ENCODE measurements at regions not wholly inside any gene's neighbourhood (a gene's known extent, or its start where the extent isn't known, plus 50 kb on each side); places are given as distances from the start of the nearest gene placed in this dataset.

DNA sequence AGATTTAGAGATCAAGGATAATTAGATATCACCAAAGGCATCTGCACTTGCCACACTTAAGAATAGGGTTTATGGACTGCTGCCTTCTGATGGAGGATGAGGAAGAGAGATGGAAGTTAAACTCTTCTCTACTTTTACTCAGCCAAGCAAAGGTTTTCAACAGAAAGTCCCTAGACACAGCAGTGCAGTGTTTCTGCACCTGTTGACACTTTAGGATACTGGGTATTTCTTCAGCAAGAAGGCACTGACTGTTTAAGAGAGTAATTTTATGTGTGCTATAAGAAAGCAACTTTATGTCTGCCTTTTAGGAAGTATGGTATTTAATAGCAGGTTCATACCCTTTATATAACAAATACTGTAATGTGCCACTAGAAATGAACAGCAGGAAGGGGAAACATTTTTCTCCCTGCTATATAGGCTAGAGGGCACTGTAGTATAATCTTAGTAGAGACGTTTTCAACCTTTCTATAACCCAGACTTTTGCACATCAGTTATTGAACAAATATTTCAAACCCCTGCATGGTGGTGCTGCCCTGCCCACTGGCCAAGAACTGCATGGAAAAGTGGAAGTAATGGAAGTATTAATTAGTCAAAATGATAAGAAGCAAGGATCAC, 225.0 kb upstream of the GRIP1 start:
- DNase-seq = no peak

DNA sequence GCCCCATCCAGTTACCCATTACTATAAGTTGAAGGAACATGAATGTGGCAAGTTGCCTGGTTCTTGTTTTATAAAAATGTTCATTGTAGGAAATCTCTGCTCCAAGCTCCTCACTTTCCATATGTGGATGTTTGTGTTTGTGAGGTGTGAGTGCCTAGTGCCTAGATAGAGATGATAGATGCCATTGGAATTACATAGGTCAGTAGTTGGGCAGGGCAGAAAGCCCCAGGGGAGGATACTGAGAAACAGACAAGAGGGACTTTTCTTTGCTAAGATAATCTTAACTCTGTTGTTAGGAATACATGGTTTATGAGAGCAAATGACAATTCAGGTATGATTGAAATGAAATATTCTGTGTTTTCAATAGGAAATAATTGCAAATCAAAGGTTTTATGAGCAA, 226.3 kb upstream of the GRIP1 start:
- no peak for DNase-seq

DNA sequence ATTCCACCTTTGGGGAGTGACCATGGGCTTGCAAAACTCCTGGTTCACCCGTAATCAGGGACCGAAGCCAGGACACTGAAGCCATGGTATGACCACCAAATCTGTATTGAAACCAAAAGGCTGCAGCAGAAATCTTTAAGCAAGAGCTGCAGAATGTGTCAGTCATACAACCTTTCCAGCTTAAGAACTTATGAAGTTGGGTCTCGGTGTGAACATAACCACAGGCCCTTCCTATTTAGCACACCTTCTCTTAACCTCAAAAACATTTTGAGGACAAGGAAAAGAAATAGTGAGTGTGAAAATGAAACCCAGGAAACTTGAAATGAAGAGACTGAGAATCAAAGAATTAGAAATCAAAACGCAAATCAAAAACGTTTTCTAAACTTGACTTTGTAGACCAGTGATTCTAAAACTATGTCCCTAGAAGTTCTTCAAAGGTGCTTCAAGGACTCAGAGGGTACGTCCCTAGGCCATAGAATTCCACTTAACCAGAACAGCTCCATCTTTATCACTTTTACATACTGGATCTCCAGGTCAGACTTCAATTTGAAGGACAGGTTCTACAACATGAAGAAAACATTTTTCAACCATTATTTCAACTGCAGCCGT, 231.6 kb upstream of the GRIP1 start:
- DNase-seq = no peak

DNA sequence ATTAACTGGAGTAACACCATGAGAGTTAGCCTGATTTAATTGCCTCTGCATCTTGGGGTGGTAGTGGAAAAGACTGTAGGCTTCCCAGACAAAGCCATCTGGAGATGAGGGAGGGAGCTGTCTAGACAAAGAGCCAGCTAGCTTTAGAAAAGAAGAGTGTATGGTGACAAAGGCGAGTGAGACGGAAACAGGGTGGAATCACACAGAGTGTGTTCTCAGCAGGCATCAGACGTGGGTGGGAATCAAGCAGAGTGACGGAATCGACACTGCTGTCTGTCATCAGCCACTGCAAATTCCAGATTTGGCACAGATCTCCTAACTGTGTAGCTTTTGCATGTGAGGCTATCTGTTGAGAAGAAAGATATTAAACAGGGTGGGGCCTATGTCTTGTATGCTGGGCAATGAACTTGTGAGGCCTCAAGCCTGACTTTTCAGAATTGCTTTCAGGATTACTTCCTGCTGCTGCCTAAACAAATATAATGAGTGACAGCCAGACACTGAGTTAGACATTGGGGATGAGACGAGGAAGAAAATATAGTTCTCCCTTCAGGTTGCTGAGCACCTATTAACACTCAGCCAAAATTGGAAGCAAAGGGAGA, 236.5 kb upstream of the GRIP1 start:
- DNase-seq = peak in 31 of 58 donors; percentile 2 to 70 (median 15)

DNA sequence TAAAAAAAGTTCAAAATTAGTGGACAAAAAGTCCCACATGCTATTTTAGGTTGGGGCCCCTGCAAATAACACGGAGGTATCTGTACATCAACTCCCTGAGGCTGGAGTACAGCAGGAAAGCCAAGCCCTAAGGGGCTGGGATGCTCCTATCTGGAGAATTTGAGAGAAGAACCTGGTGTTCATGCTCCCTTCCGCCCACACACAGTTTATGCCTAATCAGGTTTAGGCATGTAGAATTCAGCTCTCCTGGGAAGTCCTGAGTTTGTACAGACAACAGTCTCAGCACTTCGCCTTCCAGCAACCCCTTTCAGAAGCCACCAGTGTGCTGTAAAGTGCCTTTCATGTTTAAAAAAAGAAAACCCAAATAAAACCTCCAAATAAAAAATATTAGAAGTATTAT, 237.3 kb upstream of the GRIP1 start:
- DNase-seq = no peak

DNA sequence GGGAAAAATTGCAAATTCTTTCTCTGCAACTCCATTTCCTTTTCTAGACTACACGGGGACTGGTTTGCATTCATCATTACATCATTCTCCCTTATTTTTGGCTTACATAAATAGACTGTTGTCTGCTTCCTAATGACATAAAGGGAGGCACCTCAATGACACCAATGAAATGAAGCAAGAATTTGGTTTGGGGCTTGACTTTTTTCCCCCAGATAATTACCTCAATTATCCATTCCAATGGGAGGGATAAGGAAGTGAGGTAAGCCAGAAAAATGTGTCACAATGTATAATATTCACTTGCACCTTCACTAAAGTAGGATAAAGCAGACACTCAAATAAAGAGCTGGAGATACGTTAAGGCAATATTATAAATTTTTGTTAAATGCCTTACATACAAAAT, 240.6 kb upstream of the GRIP1 start:
- no peak for DNase-seq

DNA sequence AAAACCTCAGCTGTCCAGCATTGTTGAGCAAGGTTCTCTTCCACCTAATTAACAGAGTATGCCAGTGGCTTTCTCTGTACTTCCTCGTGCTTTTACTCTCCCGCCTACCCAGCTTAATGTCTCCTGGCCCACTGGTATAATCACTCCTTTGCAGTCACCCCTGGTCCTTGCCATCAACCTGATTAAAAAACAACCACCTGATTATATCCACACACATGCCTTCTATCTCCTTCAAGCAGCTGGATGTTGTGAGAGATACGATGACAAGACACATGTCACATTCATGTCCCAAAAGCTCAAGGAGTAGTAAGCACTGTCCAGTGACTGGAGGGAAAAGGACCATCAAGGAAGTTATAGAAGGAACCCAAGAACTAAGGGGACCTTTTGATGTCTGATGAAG, 241.3 kb upstream of the GRIP1 start:
- no peak for DNase-seq

DNA sequence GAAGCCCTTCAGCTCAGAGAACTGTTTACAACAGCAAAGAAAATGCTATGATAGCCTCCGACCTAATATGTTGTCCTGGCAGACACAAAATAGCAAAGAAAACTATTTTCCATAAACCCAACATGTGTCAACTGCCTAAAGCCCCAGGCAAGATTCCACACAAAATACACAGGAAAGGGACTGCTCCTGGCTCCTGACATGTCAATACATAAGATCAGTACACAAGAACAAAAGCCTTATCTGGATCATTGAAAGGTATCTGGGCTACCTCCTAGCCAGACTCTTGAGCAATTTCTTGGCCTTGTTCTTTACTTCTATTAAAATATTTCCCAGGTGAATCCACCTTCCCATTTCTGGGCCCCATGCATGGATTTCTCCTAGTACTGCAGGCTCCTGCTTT, 242.3 kb upstream of the GRIP1 start:
- DNase-seq = no peak

DNA sequence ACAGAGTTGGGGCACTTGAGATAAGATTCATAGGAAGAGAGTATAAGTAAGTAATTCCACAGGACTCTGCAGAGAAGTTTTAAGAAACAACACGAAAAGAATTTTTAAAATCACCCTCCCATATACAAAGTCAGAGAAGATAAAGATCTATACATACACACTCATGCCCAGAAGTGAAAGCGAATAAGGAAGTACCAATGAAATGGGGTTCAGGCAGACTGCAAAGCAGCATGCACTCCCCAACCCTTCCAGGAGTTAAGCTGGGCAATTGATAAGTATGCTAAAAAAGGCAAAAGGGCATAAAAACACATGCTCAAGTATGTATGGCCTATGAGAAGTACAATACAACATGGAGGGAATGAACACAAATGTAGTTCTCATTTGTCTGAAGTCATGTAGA, 246.2 kb upstream of the GRIP1 start:
- DNase-seq = no peak

DNA sequence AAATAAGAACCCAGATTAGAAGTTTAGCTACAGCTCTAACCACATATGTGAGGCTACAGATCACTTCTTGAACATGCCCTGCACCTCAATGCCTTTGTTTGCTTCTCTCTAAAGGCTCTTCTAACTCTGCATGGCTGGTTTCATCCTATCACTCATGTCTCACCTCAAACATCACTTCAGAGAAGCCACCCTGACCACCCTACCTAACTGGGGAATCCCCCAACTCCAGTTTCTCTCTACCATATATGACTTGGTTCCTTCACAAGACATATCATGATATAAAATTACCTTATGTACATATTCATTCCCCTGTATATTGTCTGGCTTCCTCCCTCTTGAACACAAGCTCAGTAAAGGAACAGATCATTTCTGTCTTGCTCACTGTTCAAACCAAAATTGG, 250.2 kb upstream of the GRIP1 start:
- no peak for DNase-seq

DNA sequence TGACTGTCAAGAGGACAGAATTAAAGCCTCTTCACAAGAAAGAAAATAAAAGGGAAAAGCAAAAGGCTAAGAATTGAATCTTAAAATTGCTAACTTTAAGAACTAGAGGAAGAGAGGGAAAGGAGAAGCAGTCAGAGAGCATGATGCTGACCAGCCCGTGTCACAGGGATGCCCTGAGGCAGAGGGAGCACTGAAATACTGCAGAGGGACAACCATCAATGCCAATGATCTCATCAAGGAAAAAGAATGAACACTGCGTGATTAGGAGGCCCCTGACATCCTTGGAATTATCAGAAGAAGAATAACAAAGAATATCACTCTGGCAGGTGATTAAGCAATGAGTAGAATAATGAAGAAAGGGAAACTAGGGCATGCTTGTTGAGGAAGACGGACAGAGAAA, 252.2 kb upstream of the GRIP1 start:
- no peak for DNase-seq

DNA sequence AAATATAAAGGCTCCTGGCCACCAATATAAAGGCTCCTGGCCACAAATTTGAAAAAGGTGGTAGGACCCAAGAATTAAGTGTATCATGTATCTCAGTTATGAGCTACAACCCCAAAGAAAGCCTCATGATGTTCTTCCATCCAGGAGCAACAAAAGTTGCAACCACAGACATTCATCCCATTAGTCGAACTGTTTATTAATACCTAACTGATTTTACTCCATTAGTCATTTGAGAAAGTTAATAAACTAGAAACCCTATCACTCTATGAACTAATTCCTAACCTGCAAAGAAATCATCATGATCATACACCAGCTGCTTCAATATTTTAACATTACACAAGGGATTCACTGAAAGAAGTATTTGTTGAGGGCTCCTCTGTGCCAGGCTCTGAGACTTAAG, 253.2 kb upstream of the GRIP1 start:
- no peak for DNase-seq

DNA sequence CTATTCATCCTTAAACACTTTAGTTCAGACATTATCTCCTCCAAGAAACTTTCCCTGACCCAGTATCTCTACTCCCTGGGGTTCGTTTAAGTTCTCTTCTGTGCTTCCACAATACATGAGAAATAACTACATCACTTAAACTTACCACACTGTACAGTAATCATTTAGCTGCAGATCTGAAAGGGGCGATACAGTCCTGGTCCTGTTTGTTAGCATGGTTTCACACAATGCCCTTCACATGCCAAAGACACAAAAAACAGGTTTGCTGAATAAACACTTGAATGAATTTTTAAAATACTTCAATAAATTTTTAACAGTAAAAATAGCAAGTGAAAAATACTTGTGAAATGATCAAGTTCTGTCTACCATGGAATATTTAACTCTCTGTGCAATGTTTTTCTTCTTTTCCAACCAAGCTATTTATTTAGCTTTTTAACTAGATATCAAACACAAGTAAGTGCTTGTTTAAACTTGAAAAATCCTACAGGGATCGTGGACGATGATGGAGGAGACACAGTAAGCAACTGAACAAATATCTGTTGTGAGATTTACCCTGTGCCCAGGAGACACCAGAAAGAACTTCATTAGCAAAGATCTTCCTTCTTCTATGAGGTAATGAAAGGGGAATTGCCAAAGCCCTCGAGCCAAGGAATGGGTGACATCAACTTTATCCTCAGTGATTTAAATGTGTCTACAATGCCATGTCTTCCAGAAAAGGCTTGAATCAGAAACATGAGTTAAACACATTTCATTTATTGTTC, 255.6 kb upstream of the GRIP1 start:
- DNase-seq = no peak

DNA sequence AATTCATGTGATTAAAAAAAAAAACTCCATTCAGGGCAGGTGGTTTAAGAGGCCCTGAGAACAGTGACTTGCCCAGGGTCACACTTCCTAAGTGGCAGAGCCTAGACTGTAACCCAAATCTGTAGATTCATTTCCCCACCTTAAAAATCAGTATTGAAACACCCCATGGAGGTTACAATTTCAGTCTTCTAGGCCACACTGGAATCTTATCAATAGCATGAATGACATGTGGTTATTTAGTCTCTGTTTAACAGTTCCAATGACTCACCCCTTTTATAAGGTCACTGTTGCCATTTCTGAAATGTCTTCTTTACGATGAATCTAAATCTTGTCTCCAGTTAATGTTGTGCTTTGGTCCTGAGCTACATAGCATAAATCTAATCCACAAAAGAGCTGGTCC, 262.3 kb upstream of the GRIP1 start:
- DNase-seq = no peak

DNA sequence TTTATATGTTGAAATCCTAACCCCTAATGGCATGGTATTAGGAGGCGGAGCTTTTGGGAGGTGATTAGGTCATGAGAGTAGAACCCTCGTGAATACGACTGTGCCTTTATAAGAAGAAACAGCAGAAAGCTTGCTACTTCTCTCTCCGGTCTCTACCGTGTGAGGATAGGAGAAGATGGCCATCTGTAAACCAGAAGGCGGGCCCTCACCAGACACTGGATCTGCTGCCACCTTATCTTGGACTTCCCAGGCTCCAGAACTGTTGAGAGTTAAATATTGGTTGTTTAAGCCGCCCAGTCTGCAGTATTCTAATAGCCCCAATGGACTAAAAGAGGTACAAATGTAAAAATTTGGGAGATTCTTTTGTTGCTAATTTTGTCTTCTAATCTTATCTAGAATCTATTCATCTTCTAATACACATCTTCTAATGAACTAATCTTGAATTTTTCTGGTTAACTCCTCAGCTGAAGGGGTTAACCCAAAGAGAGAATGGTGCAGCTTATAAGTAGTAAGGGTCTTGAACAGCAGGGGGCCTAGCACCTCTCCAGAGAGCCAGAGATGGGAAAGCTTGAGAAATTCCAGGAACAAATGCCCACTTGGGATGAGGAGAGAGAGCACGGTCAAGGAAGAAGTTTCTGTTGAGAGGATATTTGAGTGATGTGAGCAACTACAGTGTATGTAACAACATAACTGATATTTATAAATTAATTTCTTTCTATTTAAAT, 264.0 kb upstream of the GRIP1 start:
- no peak for DNase-seq

DNA sequence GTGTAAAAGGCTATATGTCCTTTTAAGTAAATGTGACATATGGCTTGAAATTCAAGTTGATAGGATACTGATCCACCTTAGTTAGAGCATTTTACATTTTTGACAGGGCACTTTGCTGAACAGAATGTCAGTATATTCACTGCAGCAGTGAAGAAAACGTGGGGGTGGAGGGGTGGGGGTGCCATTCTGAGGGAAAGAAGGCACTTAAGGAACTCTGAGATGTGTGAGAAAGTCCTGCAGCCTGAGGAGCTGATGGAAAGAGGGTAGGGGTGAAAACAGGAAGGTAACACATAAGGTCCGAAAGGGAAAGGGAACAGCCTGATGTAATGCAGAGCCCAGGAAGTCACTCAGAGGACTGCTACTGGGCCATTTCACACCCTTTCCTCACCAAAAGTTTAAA, 265.5 kb upstream of the GRIP1 start:
- DNase-seq = no peak

DNA sequence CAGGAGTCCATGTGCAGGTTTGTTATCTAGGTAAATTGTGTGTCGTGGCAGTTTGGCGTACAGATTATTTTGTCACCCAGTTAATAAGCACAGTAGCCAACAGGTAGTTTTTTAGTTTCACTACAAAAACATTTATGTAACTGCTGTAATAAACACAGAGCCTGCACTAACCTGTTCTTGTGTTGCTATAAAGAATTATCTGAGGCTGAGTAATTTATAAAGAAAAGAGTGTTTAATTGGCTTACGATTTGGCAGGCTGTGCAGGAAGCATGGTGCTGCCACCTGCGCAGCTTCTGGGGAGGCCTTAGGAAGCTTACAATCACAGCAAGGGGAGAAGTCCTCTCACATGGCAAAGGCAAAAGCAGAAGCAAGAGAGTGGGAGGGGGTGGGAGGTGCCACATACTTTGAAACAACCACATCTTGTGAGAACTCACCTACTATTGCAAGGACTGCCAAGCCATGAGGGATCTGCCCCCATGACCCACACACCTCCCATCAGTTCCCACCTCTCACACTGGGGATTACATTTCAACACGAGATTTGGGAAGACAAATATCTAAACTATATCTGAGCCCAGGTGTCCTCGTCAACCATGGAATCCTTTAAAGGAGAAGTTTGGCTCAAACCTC, 266.4 kb upstream of the GRIP1 start:
- DNase-seq = peak in 1 of 58 donors; percentile 1

DNA sequence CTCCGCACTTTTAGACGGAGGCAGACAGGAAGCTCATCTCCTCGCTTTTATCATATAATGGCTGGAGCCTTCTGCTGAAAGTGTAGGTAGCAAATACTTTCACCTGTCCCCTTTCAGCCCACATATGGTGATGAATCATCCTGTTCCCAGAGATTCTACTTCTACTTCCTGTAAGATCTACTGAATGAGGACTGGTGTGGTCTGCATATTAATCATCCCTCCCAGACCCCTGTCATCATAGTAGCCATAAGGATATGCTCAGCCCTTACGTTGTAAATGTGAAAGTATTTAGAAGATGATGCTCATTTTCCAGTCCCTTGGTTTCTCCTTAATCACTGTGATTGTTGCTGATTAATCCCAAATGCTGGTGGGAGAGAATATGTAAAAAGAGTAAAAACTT, 268.2 kb upstream of the GRIP1 start:
- DNase-seq = no peak

DNA sequence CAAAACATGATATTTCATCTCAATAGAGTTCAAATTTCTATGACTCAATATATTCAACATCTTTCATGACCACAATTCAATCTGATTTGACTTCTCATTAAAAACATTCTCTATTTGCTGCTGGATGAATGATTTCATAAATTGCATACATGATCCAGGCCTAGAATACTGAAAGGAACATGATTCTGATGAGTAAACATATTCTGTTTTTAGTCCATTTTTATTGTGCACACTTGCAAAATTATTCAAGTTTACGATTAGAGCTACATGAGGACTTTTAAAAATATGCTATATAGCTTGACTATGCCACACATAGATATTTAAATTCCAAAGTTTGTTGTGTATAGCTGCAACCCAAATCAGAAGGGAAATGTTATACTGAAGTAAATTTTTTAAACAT, 273.8 kb upstream of the GRIP1 start:
- DNase-seq = no peak

DNA sequence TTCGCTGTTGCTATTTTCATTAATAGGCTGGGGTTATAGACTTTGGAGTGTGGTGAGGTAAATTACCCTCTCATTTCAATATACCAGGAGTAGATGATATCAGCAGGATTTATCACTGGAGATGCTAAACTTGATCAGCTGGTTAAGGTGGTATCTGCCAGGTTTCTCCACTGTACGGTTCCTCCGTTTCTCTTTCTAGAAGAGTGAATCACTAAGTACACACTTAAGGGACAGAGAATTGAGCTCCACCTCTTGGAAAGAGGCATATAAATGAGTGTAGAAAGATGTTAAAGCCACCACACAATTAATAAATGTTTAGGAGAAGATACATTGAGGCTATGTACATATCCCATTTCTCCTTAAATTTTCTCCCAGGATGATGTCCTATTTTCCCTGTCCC, 277.4 kb upstream of the GRIP1 start:
- DNase-seq = no peak

DNA sequence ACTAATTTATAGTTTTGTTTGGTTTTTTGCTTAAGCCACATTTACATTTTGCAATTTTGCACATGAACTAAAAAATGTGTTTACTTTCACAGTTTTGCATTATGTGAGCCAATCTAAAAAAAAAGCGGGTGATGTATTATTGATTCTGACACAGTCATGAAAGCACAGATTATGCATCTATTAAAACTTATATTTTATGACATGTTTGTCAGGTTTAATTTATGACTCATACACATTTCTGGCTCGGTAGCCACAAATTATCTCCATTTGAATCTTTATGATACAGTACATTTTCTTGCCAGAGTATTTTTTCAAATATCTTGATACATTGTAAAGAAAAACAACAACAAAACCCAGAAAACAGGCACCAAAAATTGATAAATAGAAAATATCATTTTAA, 280.4 kb upstream of the GRIP1 start:
- DNase-seq = no peak

Measured in anterior cingulate cortex (tissue), 58 donors.